HT-29 (cell line): ENCODE measurements at regions not wholly inside any gene's neighbourhood (a gene's known extent, or its start where the extent isn't known, plus 50 kb on each side); places are given as distances from the start of the nearest gene placed in this dataset.
"Not testable (repeated sequence)": the region's sequence is repeated elsewhere in the genome, so short reads cannot be mapped to it uniquely, and the experiment has no call there.

Source experiments
- DNase-seq: peaks from one replicate; pipeline ENCODE4 v3.0.0-alpha.2; 2015; ENCODE audit warnings: low spot score

DNA sequence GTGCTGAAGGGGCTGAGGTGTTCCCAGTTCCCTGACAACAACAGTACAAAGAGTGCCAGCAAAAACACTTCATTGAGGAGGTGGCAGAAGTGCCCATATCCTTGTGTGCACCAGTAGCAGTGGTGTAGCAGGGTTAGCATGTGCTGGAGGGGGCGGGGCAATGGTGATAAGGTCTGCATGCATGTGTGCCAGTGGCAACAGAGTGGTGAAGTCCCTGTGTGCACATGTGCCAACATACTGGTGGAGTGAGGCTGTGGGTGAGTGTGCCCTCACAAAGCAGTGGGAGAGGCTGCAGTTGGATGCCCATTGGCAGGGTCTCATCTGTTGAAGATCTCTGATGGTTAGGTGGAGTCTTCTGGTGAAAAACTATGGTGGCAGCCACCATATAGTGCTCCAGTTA lies 994.6 kb downstream of the PCDH19 start:
- no peak for DNase-seq

GRCh38 chrX:99413317-99413716 lies 996.8 kb downstream of the PCDH19 start:
- DNase-seq, result no peak

DNA sequence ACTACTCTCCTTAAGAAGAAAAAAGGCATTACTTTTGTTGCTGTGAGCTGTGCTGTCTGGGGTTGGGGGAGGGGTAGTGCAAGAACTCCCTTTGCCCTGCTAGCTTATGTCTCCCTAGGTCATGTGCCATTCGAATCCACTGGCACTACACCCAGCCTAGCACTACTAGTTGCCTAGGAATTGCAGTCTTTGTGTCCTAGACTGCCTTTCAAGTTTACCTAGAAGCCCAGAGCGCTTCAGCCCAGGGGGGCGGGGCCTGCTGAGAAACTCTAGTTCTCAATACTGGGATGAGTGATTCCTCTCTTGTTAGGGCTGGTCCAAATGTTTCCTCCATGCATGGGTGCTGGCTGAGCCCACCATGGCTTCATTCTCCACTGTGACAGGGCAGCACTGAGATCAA lies 1011.5 kb downstream of the PCDH19 start:
- DNase-seq, result no peak

- DNase-seq, result no peak
Observed at GRCh38 chrX:99397879-99398278, 1012.2 kb downstream of the PCDH19 start.

- peak; percentile 36 for DNase-seq
Observed at GRCh38 chrX:99394456-99394855, 1015.6 kb downstream of the PCDH19 start.

DNA sequence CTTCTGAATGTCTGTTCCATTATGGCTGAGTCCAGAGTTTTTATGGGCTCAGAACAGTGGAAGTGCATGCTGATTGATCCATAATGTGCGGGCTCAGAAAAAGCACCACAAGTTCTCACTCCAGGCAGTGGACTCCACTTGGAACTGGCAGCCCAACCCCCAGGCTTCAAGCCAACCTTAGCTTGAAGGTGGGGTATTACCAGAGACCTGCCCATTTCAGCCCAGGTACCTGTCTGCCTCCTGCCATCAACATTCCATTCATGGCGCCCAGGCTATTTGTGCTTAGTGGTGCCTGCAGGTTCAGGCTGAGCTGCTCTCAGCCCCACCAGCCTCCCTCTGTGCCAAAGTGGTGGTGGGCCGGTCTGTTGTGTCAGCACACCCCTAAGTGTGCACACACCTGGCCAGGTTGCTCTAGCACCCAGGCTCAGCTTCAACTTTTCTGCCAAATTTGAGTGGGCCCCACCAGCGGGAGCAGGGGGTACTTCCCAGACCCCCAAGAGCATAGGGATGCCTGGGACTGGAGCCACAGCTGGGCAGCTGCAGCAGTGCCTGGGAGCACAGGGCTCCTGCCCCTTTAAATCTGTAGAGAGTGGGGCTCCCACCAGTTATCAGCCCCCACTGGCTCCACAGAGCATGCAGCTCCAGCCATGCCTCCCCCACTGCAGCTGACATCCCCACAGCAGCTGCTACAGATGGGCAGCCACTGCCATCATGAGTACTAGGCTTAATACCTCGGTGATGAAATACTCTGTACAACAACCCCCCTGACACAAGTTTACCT lies 1025.3 kb downstream of the PCDH19 start:
- DNase-seq, result no peak

- DNase-seq, result no peak
Observed at GRCh38 chrX:99383786-99384185, 1026.3 kb downstream of the PCDH19 start.

DNA sequence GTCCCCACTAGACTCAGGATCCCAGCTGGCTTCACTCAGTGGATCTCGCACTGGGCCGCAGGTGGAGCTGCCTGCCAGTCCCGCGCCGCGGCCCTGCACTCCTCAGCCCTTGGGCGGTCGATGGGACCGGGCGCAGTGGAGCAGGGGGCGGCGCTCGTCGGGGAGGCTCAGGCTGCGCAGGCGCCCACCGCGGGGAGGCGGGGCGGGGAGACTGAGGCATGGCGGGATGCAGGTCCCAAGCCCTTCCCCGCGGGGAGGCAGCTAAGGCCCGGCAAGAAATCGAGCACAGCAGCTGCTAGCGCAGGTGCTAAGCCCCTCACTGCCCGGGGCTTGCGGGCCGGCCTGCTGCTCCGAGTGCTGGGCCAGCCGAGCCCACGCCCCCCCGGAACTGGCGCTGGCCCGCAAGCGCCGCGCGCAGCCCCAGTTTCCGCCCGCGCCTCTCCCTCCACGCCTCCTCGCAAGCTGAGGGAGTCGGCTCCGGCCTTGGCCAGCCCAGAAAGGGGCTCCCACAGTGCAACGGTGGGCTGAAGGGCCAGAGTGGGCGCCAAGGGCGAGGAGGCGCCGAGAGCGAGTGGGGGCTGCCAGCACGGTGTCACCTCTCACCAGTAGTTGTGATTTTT lies 1038.0 kb downstream of the PCDH19 start:
- DNase-seq, result no peak

GRCh38 chrX:99353412-99353811 lies 1056.7 kb downstream of the PCDH19 start:
- peak; percentile 7 for DNase-seq

DNA sequence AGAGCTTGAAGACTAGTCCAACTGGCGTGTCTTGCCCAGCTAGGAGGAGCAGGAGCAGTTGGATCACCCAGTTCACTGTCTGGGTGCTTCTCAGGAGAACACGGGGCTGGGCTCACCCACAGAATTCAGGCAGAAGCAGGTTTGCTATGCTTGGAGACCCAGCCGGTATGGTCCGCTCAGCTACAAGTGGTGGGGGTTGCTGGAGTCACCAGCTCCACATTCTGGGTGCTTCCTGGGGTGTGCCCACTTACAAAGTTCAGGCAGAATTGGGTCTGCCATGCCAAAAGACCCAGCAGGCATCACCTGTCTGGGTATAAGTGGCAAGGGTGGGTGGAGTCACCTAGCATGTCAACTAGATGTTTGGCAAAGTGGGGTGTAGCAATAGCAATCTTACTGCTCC lies 1061.8 kb downstream of the PCDH19 start:
- DNase-seq, result no peak

GRCh38 chrX:99308302-99308701 lies 1101.8 kb downstream of the PCDH19 start:
- DNase-seq, result no peak

DNA sequence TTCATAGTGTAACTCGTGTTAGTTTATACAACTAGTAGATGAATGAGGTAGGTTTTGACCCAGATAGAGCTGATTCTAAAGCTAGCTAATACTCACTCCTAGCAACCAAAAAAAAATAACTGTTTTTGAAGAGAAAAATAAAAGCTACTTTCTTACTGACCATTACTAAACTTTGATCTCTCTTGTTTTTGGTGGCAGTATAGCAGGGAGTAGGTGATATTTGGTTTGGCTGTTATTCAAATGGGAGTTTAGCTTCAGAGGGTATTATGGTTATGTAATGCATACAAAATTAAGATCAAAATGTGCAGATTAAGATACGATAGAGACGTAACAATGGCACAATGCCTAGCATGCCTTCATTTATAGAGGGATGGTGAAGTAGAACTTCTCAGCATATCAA lies 1104.5 kb downstream of the PCDH19 start:
- no peak for DNase-seq

DNA sequence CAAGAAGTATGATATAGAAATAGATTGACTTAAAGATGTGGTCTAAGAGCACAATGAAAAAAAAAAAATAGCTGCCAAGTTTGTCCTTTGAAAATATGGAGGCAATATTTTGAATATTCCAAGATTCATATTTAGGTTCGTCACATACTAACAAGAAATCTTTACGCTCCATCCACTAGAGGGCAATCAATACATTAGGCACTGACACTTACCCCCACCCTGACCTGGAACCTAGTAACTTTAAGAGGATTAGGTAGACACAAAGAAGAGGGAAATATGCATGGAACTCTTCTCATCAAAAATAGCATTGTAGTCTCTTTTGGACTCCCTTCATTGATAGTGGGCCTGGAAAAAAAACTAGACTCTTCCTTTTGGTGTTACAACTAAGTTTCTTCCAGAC lies 1108.1 kb downstream of the PCDH19 start:
- peak; percentile 59 for DNase-seq

DNA sequence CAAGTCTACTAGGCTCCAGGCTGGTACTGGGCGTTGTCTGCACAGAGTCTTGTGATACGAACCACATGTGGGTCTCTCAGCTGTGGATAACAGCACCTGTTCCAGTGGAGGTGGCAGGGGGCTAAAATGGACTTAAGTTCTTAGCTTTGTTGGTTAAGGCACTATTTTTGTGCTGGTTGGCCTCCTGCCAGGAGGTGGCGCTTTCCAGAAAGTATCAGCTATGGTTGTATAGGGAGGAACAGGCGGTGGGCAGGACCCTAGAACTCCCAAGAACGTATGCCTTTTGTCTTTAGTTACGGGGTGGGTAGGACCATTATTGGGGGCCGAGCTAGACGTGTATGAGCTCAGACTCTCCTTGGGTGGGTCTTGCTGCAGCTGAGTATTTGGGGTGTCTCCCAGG lies 1138.4 kb downstream of the PCDH19 start:
- no peak for DNase-seq

DNA sequence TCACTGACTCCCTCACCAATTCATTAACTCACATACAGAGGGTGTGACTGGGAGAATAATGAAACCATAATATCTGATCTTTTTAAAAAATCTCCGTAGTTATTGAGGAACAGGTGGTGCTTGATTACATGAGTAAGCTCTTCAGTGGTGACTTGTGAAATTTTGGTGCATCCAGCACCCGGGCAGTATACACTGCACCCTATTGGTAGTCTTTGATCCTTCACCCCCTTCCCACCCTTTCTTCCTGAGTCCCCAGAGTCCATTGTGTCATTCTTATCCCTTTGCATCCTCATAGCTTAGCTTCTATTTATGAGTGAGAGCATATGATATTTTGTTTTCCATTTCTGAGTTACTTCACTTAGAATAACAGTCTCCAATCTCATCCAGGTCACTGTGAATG lies 1143.8 kb downstream of the PCDH19 start:
- DNase-seq, result no peak

DNA sequence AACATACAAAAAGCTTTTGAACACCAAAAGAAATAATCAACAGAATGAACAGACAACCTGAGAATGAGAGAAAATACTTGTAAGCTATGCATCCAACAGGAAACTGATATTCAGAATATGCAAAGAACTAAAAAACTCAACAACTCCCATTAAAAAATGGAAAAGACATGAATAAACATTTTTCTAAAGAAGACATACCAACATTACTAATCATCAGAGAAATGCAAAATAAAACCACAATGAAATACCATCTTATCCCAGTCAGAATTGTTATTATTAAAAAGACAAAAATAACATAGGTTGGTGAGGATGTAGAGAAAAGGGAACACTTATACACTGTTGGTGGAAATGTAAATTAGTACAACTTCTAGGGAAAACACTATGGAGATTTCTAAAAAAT lies 1161.9 kb downstream of the PCDH19 start:
- no peak for DNase-seq

DNA sequence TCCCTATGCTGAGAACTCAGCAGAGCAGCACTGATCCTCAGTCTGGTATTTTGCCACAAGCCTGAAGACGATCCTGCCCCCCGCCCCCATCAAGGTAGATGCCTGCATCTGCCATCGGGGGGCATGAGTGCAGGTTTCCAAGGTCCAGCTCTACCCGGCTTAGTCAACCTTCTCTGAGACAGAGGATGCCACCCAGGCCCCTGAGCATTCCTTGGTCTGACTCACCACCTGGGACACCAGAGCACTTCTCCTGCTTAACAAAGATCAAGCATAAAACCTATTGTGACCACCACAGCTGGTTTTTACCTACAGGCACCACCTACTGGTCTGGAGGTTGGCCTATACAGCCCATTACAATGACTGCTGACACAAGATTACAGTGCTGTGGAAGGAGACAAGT lies 1168.1 kb downstream of the PCDH19 start:
- DNase-seq, result no peak

- DNase-seq, result not testable (repeated sequence)
Observed at GRCh38 chrX:99234384-99234783, 1175.7 kb downstream of the PCDH19 start.

GRCh38 chrX:99192421-99192820 lies 1217.7 kb downstream of the PCDH19 start:
- DNase-seq, result no peak

DNA sequence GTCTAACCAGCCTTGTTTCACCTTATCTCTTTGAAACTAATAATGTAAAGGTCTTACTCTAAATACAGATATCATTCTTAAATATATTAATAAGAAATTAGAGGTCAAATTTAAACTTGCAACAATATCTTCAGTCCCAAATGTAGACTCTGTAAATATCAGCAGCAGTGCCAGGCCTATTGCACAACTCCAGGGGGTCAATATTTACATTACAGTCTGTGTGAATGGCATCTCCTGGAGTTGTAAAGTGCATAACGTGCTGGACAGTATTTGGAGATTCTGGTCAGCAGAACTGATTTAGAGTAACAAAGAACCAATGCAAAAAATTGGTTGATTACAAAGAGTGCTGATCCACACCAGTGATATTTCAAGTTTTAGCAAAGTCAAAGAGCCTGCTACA lies 1225.9 kb downstream of the PCDH19 start:
- DNase-seq, result no peak

- no peak for DNase-seq
Observed at GRCh38 chrX:99172958-99173357, 1237.1 kb downstream of the PCDH19 start.

DNA sequence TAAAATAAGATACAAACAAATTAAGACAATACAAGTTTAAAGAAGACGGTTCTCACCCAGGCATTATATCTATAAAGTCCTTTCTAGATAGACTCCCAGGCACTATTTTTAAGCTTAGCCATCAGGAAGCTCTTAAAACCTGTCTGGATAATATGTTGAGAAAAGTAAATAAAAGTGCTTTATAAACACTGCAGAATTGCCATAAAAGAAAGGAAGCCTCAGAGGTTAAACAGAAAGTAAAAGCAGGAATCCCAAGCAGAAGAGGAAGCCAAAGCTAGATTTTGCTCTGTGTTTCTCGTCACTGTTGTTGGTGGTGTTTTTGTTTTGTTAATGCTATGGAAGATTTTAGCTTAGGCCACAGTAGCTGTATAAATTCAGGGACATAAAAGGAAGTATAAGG lies 1267.3 kb downstream of the PCDH19 start:
- no peak for DNase-seq

DNA sequence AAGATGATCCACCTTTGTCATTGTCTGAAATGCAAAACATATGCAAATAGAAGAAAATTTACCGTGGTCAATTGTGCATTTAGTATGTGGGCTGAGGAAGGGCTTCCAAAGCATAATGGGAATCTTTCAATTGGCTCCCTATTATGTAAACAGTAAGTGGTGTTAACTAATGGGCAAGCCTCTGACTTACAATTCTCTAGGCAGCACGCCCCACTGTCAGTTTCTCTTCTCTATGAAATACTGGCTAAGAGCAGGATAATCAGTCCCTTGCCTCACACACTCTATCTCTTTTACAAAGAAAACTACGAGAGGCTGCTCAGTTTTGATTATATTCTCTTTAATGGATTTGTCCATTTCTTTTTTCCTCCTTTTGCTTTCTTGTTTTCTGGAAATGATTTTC lies 1272.6 kb downstream of the PCDH19 start:
- no peak for DNase-seq

DNA sequence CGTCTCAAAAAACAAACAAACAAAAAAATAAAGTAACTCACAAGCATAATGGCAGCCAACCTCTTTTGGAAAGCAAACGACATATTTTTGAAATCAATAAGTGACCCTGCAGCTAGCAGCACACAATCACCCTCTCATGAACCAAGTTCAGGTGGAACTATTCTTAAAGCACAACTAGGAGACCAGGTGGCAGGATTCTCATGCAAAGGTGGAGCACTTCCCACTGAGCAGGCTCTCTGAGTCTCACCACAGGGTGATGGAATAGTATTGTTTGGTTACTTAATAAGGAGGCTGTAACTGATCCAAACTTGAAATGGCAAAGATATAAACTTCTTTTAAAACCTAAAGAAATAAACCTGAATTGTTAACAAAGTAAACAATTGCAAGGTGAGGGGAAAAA lies 1293.1 kb downstream of the PCDH19 start:
- DNase-seq, result no peak
